GM18873 (cell line): ENCODE measurements at regions not wholly inside any gene's neighbourhood (a gene's known extent, or its start where the extent isn't known, plus 50 kb on each side); places are given as distances from the start of the nearest gene placed in this dataset.
"Not testable (repeated sequence)": the region's sequence is repeated elsewhere in the genome, so short reads cannot be mapped to it uniquely, and the experiment has no call there.

Experiments
- ATAC-seq: cut with Tn5 transposase; IDR thresholded peaks from one replicate; pipeline ENCODE4 v1.9.1; 2021; ENCODE audit warnings: mild to moderate bottlenecking, moderate library complexity, moderate number of reproducible peaks; ENCODE audit not compliant: unreplicated experiment, low FRiP score

DNA sequence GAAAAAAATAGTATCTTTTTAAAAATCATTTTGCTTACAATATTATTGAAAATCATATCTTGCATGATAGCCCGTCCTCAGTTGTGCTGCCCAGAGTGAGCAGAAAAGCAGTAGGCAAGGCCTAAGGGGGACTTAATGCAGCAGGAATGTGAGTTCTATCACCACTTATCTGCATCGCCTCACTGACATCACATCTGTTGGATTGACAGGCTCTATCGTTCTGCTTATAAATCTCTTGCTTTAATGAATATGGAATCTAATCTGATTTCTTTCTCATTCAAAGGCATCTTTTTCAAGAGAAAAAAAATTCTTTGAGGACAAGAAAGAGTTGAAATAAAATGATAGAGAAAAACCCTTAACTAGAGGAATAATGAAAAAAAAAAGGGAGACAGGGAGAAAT lies 249.9 kb downstream of the PAPSS1 start:
- no peak for ATAC-seq

DNA sequence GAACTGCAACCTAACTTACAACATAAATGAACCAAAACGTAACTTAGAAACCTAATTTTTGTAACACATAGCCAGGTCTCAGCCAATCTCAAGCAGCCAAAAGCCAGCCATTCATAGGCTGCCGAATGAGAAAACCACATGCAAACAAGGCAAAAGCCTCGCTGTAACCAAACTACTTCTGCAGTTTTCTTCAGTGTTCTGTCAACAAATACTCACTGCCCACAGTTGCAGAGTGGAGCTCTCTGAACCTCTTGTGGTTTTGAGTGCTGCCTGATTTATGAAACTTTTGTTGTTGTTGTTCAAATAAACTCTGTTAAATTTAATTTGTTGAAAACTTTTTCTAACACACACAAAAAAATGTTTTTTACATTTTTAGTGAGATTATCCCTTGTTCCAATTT lies 251.2 kb downstream of the PAPSS1 start:
- no peak for ATAC-seq

- no peak for ATAC-seq
Observed at GRCh38 chr4:107468156-107468555, 251.9 kb downstream of the PAPSS1 start.

DNA sequence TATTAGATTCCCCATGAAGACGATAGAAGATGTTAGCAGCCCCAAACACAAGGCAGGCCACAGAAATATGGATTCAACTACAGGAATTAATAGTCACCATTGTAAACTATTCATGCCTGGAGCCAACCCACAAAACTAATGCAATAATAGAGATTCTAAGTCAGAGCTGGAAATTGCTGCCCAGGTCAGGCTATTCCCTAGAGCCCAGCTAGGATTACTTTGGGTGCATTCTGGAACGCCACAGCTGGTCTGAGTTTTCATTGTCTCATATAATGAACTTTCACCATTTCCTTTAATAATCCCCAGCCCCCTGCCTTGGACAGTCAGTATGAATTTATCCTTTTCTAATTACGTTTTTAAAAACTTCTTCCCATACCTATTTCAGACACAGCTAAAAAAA lies 252.6 kb downstream of the PAPSS1 start:
- ATAC-seq, result no peak

- no peak for ATAC-seq
Observed at GRCh38 chr4:107458194-107458593, 261.8 kb downstream of the PAPSS1 start.

DNA sequence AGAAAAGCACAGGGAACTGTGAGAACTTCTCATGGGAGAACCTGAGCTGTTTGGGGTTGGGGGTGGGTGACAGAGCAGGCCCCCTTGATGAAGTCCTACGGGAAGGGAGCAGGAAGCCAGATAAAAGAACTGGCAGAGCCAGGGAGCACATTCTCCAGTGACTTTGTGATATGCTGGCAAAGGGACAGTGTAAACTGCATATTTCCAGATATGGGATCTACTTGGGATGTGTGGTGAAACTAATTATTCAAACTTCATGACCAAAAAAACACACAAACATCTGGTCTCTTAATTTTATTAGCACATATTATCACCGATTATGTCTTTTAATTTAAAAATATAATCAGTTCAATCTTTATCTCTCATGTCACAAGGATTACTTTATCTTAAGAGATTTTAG lies 266.0 kb downstream of the PAPSS1 start:
- no peak for ATAC-seq

DNA sequence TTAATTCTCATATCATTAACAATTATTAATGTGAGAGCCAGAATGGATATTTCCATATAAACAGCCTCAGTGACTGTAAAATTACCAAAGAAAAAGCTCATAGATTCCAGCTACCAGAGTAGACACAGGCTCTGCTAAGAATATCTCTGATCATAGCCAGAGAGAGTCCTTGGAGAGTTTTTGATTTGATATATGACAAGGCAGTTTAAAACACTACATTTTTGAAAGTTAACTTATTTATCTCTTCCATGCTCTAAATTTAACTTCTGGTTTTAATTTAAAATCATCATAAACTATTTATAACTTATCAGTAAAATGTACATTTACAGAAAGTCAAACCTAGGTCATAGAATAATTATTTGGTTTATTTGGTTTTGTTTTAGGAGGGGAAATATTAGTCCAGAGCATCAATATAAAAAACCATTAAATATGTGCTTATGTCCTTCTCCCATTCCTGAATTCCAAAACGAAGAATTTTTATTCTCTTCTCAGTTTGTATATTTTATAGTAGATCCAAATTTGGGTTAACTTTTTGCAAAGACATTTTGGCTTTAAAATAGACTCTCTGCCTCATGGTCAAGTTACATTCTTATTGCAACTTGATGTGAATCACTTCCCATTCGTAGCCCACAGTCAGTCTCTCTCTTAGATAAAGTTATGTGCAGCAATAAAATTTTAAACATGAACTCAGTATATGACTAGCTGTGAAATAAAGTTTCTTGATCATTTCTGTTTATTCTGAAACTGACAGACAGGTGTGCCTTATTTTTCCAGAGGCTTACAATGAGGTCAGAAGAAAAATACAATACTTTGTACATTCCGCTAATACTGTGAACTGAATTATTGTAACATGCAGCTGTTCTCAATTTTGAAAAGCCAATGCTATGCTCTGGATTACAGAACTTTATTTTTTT lies 267.1 kb downstream of the PAPSS1 start:
- no peak for ATAC-seq

GRCh38 chr4:107449611-107450369 lies 270.2 kb downstream of the PAPSS1 start:
- no peak for ATAC-seq

DNA sequence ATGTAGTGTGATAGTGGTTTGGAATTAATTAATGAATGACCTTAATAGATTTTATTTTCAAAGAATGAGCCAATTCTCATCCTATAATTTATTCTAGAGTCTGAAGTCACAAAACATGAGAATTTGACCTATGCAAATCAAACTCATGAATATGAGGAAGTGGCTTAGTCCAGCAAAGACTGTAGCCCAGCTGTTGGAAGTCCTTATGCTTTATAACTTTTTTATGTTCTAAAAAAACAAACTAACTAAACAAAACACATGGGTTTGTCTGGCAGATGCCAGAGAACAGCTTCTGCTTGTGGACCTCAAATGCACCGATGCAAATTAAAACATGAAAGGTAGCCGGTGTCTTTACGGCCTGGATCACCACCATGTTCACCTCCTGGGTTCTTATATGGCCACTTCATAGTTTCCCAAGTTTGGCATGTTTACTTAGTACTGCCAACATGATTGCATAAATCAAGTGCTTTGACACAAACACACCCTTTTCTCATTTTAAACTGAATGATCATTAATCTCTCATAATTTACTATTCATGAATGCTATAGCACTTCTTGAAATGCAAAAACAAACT lies 277.4 kb downstream of the PAPSS1 start:
- no peak for ATAC-seq

- no peak for ATAC-seq
Observed at GRCh38 chr4:107439401-107439800, 280.6 kb downstream of the PAPSS1 start.

- not testable (repeated sequence) for ATAC-seq
Observed at GRCh38 chr4:107436471-107436870, 283.6 kb downstream of the PAPSS1 start.

DNA sequence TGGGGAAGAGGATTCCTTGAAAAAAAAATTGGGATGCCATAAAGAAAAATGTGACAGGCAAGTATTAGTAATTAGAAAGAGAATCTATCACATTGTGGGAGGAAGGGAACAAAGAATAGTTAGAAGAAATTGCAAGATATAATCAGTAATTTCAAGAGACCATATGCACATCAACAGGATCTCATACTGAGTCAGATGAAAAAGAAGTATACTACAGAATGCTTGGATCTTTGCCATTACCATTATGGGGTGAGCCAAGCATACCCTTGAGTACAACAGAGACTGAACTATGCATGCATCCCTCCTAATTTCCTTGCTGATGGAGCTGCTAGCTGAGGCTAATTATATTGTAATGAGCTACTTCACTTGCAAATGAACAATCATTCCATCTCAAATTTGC lies 287.6 kb downstream of the PAPSS1 start:
- ATAC-seq, result no peak

DNA sequence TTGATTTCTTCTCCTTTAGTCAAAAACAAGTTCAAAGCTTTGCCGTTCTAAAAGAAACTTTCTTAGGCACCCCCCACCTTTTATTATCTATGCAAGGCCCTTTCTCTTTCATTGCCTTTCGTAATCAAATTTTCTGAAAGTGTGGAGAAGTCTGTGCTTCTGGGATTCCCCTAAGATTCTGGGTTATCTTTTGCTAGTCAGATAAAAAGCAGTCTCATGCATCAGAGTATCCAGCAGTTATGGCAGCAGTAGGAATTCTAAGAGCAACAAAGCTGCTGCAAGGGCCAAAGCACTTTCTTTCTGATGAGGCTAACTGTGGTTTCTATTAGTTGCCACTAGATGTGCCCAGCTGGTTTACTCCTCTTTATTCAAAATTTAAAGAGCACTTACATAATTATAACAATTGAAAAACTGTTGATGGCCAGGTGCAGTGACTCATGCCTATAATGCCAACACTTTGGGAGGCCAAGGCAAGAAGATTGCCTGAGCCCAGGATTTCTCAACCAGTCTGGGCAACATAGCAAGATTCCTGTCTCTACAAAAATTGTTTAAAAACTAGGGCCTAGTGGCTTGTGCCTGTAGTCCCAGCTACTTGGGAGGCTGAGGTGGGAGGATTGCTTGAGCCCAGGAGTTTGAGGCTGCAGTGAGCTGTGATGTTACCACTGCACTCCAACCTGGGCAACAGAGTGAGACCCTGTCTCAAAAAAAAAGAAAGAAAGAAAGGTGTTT lies 296.2 kb downstream of the PAPSS1 start:
- no peak for ATAC-seq

GRCh38 chr4:107419536-107419935 lies 300.5 kb downstream of the PAPSS1 start:
- not testable (repeated sequence) for ATAC-seq

GRCh38 chr4:107419052-107419451 lies 301.0 kb downstream of the PAPSS1 start:
- ATAC-seq, result no peak

DNA sequence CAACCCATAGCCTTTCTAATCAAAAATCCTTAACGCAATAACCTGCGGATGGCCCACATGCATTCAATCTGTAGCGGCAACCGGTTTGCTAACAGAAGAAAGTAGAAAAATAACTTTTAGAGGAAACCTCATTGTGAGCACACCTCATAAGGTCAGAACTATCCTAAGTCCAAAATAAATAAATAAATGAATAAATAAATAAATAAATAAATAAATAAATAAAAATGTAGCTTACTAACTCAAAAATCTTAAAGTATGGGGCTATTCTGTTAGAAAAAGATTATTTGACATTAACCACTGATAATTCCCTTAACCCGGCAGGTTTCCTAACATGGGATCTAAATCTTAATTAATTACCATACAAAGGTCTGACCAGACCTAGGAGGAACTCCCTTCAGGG lies 304.5 kb downstream of the PAPSS1 start:
- not testable (repeated sequence) for ATAC-seq

DNA sequence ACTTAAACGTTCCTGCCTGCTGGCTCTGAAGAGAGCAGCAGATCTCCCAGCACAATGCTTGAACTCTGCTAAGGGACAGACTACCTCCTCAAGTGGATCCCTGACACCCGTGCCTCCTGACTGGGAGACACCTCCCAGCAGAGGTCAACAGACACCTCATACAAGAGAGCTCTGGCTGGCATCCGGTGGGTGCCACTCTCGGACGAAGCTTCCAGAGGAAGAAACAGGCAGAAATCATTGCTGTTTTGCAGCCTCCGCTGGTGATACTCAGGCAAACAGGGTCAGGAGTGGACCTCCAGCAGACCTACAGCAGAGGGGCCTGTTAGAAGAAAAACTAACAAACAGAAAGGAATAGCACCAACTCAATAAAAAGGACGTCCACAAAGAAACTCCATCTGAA lies 310.2 kb downstream of the PAPSS1 start:
- ATAC-seq, result not testable (repeated sequence)

GRCh38 chr4:107408968-107409367 lies 311.1 kb downstream of the PAPSS1 start:
- no peak for ATAC-seq

- no peak for ATAC-seq
Observed at GRCh38 chr4:107404591-107405300, 315.3 kb downstream of the PAPSS1 start.

GRCh38 chr4:107402291-107402690 lies 317.7 kb downstream of the PAPSS1 start:
- no peak for ATAC-seq
